Suprapubic skin (tissue), 4 donors: ENCODE measurements at regions not wholly inside any gene's neighbourhood (a gene's known extent, or its start where the extent isn't known, plus 50 kb on each side); places are given as distances from the start of the nearest gene placed in this dataset.

Source experiments
- DNase-seq, 2 donors: peaks; one replicate each; pipeline ENCODE4 v3.0.0-alpha.2; 2019; ENCODE audit warnings: low spot score in 2 of 2
- H3K27ac ChIP-seq: fragments of 200-600 bp; sonication (generic); one replicate; pipeline ENCODE4 v1.5.1; 2019
- H3K27me3 ChIP-seq: fragments of 200-600 bp; sonication (generic); one replicate; pipeline ENCODE4 v1.5.1; 2019
- H3K36me3 ChIP-seq: fragments of 200-600 bp; sonication (generic); one replicate; pipeline ENCODE4 v1.5.1; 2019
- H3K4me1 ChIP-seq: fragments of 200-600 bp; sonication (generic); one replicate; pipeline ENCODE4 v1.5.1; 2019
- H3K4me3 ChIP-seq: fragments of 200-600 bp; sonication (generic); one replicate; pipeline ENCODE4 v1.5.1; 2019; ENCODE audit warnings: mild to moderate bottlenecking
- H3K9me3 ChIP-seq: fragments of 200-600 bp; sonication (generic); one replicate; pipeline ENCODE4 v1.5.1; 2019
- CTCF ChIP-seq, 2 donors: fragments of 200-600 bp in 1 of 2; fragments of 450-650 bp in 1 of 2; sonication (generic) in 1 of 2; IDR thresholded peaks; one replicate each; pipeline ENCODE4 v1.5.1; 2016 to 2019; ENCODE audit warnings: antibody characterized with exemption in 2 of 2, mild to moderate bottlenecking in 1 of 2, moderate library complexity in 1 of 2
- EP300 ChIP-seq: sonication (generic); formaldehyde crosslinking; IDR thresholded peaks from one replicate; pipeline ENCODE4 v1.6.1; 2017; ENCODE audit warnings: antibody characterized with exemption
- POLR2A ChIP-seq, 2 donors: fragments of 450-650 bp; IDR thresholded peaks; one replicate each; pipeline ENCODE4 v1.6.1; 2017; ENCODE audit warnings: antibody characterized with exemption in 2 of 2, mild to moderate bottlenecking in 2 of 2, moderate library complexity in 2 of 2
- POLR2AphosphoS5 ChIP-seq, 3 donors: sonication (generic); formaldehyde crosslinking; IDR thresholded peaks; one replicate each; pipeline ENCODE4 v1.6.1; 2017; ENCODE audit warnings: antibody characterized with exemption in 3 of 3
- WGBS: methylation state at CpG from one replicate; pipeline ENCODE4 v1.1.5; 2018; 5-methylcytosine and 5-hydroxymethylcytosine counted together

- no peak for TF ChIP-seq POLR2AphosphoS5 (IDR thresholded peaks at IDR 0.05)
- TF ChIP-seq CTCF (IDR thresholded peaks at IDR 0.05), result no peak
- no peak for TF ChIP-seq EP300
- no peak for TF ChIP-seq POLR2A (IDR thresholded peaks at IDR 0.05)
These were observed 51.8 kb upstream of the ANKRD34C start for GRCh38 chr15:79230766-79231165.

GRCh38 chr15:79222808-79223207, 59.7 kb upstream of the ANKRD34C start:
- Histone ChIP-seq H3K27ac (no peak overlapping the region), H3K4me3 (no peak overlapping the region), H3K27me3 (peaks cover 41% of the 10 kb centered on the region), H3K36me3 (no peaks in the 10 kb centered on the region), H3K9me3 (no peaks in the 10 kb centered on the region), H3K4me1 (no peaks in the 10 kb centered on the region)
- peak in 1 of 2 donors; percentile 45 for DNase-seq
- TF ChIP-seq CTCF (IDR thresholded peaks at IDR 0.05) (no peak), EP300 (no peak), POLR2A (IDR thresholded peaks at IDR 0.05) (no peak)
- 14% methylated on average over 2 of the region's 2 CpGs for WGBS

More at GRCh38 chr15:79230766-79231165, 51.8 kb upstream of the ANKRD34C start:
- H3K36me3 ChIP-seq, result no peaks in the 10 kb centered on the region
- H3K27ac ChIP-seq, result no peak overlapping the region
- H3K4me1 ChIP-seq, result no peaks in the 10 kb centered on the region
- WGBS, result 85% methylated on average over 5 of the region's 5 CpGs
- H3K27me3 ChIP-seq, result peaks cover 7% of the 10 kb centered on the region
- peaks cover 13% of the 10 kb centered on the region for H3K9me3 ChIP-seq
- H3K4me3 ChIP-seq, result no peak overlapping the region
- DNase-seq, result no peak

GRCh38 chr15:79221696-79222095, 60.8 kb upstream of the ANKRD34C start:
- TF ChIP-seq POLR2A (IDR thresholded peaks at IDR 0.05) (no peak), CTCF (IDR thresholded peaks at IDR 0.05) (no peak), POLR2AphosphoS5 (IDR thresholded peaks at IDR 0.05) (no peak), EP300 (no peak)
- DNase-seq, result peak in 1 of 2 donors; percentile 35

GRCh38 chr15:79219393-79220056, 63.0 kb upstream of the ANKRD34C start:
- TF ChIP-seq POLR2A (IDR thresholded peaks at IDR 0.05) (no peak), CTCF (IDR thresholded peaks at IDR 0.05) (no peak), EP300 (no peak), POLR2AphosphoS5 (IDR thresholded peaks at IDR 0.05) (no peak)
- no peak overlapping the region for H3K4me3 ChIP-seq
- peaks cover 5% of the 10 kb centered on the region for H3K9me3 ChIP-seq
- no peak overlapping the region for H3K27ac ChIP-seq
- peaks cover 40% of the 10 kb centered on the region for H3K27me3 ChIP-seq
- no peaks in the 10 kb centered on the region for H3K4me1 ChIP-seq
- 70% methylated on average over 4 of the region's 4 CpGs for WGBS
- no peaks in the 10 kb centered on the region for H3K36me3 ChIP-seq
- peak in 1 of 2 donors; percentile 52 for DNase-seq

More at GRCh38 chr15:79221696-79222095, 60.8 kb upstream of the ANKRD34C start:
- peaks cover 5% of the 10 kb centered on the region for H3K9me3 ChIP-seq
- H3K4me1 ChIP-seq, result no peaks in the 10 kb centered on the region
- no peak overlapping the region for H3K4me3 ChIP-seq
- no peak overlapping the region for H3K27ac ChIP-seq
- peaks cover 41% of the 10 kb centered on the region for H3K27me3 ChIP-seq
- 29% methylated on average over 2 of the region's 2 CpGs for WGBS
- no peaks in the 10 kb centered on the region for H3K36me3 ChIP-seq

- peak in 1 of 2 donors; percentile 4 for DNase-seq
- 49% methylated on average over 5 of the region's 5 CpGs for WGBS
- Histone ChIP-seq H3K27me3 (peaks cover 42% of the 10 kb centered on the region), H3K9me3 (peaks cover 5% of the 10 kb centered on the region), H3K4me1 (no peaks in the 10 kb centered on the region), H3K36me3 (no peaks in the 10 kb centered on the region), H3K4me3 (no peak overlapping the region), H3K27ac (no peak overlapping the region)
- TF ChIP-seq POLR2AphosphoS5 (IDR thresholded peaks at IDR 0.05) (no peak), CTCF (IDR thresholded peaks at IDR 0.05) (peak in 1 of 2 donors; percentile 14)
These were observed 63.8 kb upstream of the ANKRD34C start for GRCh38 chr15:79218588-79219200.
